ENCODE measurements at regions not wholly inside any gene's neighbourhood (a gene's known extent, or its start where the extent isn't known, plus 50 kb on each side); places are given as distances from the start of the nearest gene placed in this dataset.
"Not testable (repeated sequence)": the region's sequence is repeated elsewhere in the genome, so short reads cannot be mapped to it uniquely, and the experiment has no call there.

DNA sequence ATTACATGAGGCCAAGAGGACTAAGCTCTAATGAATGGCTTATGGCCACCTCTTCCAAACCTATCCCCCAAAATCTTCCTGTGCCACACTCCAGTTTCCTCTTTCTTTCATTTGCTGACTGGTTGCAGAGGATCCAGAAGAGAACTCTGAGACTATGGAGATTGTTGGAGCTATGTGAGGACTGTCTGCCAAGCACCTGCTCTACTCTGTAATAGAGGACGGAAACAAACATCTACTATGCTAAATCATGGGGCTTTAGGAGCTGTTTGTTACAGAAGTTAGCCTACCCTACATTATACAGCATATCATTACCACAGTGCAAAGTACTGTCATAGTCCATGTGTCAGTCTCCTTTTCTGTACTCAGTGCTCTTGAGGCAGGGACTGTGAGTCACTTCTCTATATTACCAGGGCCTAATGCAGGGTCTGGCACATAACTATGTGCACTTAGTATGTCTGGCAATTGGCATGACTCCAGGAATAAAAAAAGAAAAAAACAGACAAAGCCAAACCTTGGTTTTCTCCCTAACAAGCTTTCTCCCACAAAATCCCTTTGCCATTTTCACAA is 95.1 kb downstream of the RPAP3 start:
- DNase-seq (ENCODE audit: low read depth in 3 of 3): no peak

- no peak for DNase-seq (ENCODE audit: low read depth in 3 of 3)
Observed at GRCh38 chr12:47609806-47610205, 96.0 kb downstream of the RPAP3 start.

GRCh38 chr12:47608671-47609070 is 97.2 kb downstream of the RPAP3 start:
- DNase-seq (ENCODE audit: low read depth in 3 of 3): not testable (repeated sequence)

DNA sequence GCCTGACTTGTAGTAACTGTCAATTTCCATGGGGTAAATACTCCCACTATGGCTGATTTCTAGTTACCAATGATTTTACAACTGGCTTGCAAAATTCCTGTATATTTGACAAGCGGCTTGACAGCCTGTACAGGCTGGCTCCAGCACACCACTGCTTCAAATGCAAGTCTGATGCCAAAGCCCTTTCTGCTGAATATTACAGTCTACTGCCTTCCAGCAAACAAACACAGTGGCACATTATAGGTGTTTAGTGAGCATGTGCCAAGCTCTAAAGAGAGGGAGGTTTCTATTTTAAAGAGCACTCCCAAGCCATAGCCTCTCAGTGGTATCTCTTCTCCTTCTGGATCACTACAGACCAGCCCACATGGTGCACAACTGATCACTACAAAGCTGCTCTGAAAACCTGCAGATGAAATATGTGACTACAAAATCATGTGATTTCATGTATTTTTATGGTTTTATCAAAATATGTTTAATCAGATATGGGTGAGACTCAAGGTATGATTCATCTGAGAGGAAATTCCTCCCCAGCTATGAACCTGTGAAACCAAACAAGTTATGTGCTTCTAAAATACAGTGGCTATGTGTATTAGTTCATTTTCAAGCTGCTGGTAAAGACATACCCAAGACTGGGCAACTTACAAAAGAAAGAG is 101.5 kb downstream of the RPAP3 start:
- no peak for DNase-seq (ENCODE audit: low read depth in 3 of 3)

GRCh38 chr12:47602949-47603558 is 102.8 kb downstream of the RPAP3 start:
- no peak for DNase-seq (ENCODE audit: low read depth in 3 of 3)

- DNase-seq (ENCODE audit: low read depth in 3 of 3): no peak
Observed at GRCh38 chr12:47602325-47602724, 103.5 kb downstream of the RPAP3 start.

GRCh38 chr12:47601071-47601470 is 104.8 kb downstream of the RPAP3 start:
- no peak for DNase-seq (ENCODE audit: low read depth in 3 of 3)

GRCh38 chr12:47591795-47592194 is 114.0 kb downstream of the RPAP3 start:
- DNase-seq (ENCODE audit: low read depth in 3 of 3): no peak

- no peak for DNase-seq (ENCODE audit: low read depth in 3 of 3)
Observed at GRCh38 chr12:47591361-47591791, 114.5 kb downstream of the RPAP3 start.

- no peak for DNase-seq (ENCODE audit: low read depth in 3 of 3)
Observed at GRCh38 chr12:47590771-47591360, 115.0 kb downstream of the RPAP3 start.

DNA sequence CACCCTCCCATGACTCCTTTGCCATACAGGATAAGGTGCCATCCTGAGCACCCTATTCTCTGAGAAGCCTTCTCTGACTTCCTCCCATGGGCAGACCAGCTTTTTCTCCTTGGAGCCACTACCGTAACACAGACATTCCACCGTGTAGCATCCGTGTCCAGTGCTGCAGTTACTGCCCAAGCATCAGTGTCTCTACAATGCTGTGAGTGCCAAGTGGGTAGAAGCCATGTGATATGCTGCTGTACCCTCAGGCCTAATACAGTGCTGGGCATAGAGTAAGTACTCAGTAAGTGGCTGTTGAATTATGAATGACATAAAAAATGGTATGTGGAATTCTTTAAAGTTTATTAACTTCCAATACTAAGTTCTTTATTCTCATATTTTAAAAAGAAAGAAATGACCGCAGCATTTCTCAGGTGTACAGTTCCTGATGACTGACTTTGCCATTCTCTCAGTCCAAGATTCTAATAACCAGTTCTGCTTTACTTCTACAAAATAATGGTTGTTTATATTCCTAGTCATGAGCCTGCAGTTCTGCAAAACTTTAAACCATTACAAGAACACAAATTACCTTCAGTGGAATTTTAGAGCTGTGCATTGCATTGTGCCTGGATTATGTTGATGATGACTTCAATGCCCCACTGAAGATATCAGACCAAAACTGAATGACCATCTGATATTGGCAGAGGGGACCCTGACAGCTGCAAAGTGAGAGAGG is 118.7 kb downstream of the RPAP3 start:
- no peak for DNase-seq (ENCODE audit: low read depth in 3 of 3)

GRCh38 chr12:47585507-47585906 is 120.3 kb downstream of the RPAP3 start:
- no peak for DNase-seq (ENCODE audit: low read depth in 3 of 3)

GRCh38 chr12:47578836-47579235 is 127.0 kb downstream of the RPAP3 start:
- DNase-seq (ENCODE audit: low read depth in 3 of 3): no peak

DNA sequence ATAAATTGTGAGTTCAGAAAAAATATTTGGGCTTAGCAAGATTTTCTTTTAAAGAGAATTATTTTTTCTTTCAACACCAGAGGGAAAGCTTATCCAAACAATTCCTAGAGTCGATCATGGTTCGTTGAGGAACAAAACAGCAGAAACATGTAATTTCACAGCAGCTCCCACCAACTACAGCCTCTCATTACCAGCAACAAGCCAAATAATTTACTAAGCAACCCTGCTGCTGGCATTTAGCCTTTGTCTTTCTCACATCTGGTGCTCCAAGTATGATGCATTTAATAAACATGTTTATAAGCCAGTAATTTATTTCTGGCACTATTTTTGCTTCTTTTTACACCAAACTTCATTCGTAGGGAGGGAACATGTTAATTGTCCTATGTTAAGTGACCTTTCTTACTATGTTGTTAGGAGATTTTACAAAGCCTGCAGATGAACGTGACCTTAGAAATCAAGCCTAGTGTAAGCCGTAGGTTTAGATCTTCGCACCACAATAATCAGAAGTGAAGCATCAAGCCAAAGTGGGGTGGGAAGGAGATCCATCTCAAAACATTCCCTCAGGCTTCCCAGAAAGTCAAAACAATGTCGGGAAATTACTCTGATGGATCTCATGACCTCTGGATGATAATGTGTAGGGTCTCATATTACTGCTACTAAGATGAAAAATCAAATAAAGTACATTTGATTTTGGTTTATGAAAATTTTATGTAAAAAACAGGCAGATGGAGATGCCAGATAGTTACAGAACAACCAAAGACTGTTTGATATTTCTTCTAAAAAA is 128.4 kb downstream of the RPAP3 start:
- no peak for DNase-seq (ENCODE audit: low read depth in 3 of 3)

- no peak for DNase-seq (ENCODE audit: low read depth in 3 of 3)
Observed at GRCh38 chr12:47576289-47576945, 129.4 kb downstream of the RPAP3 start.

GRCh38 chr12:47574252-47575021 is 131.4 kb downstream of the RPAP3 start:
- no peak for DNase-seq (ENCODE audit: low read depth in 3 of 3)

GRCh38 chr12:47573146-47573659 is 132.6 kb downstream of the RPAP3 start:
- DNase-seq (ENCODE audit: low read depth in 3 of 3): no peak

GRCh38 chr12:47570151-47570550 is 135.7 kb downstream of the RPAP3 start:
- DNase-seq (ENCODE audit: low read depth in 3 of 3): no peak

DNA sequence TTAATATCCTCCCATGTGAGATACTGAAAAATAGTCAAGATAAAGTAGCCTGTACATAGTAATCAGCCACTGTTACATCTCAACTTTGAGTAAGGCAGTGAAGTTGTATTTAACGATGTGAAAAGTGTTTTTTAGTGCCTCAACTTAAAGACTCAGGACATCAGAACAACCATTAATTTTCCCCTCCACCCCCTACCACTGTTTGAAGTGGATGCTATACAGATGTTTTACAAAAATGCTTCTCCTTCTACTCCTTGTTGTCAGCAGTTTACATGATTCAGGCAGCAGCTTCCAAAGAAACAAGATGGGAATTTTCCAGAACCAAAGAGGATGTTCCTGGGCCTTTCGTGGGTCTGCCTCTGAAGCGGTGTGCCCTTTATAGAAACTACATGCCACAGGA is 143.6 kb downstream of the RPAP3 start:
- no peak for DNase-seq (ENCODE audit: low read depth in 3 of 3)

- no peak for DNase-seq (ENCODE audit: low read depth in 3 of 3)
Observed at GRCh38 chr12:47561746-47562145, 144.1 kb downstream of the RPAP3 start.
